HFF-Myc (cell line): ENCODE measurements at regions not wholly inside any gene's neighbourhood (a gene's known extent, or its start where the extent isn't known, plus 50 kb on each side); places are given as distances from the start of the nearest gene placed in this dataset.

ENCODE experiments used
- DNase-seq: peaks from one replicate; pipeline ENCODE4 v3.0.0-alpha.2; 2011; ENCODE audit warnings: low read depth; ENCODE audit errors: extremely low read depth
- H3K4me3 ChIP-seq: replicated peaks from 2 replicates; pipeline ENCODE4 v1.5.1; 2011; ENCODE audit warnings: low read depth, mild to moderate bottlenecking, control low read depth, low read length
- CTCF ChIP-seq: IDR thresholded peaks from 2 replicates; pipeline ENCODE4 v1.5.1; 2012; ENCODE audit warnings: mild to moderate bottlenecking, low read depth, low read length, control low read depth; ENCODE audit errors: missing control alignments

- H3K4me3 ChIP-seq, result no peak overlapping the region
- DNase-seq, result no peak
- no peak for TF ChIP-seq CTCF
Measured at GRCh38 chr14:98551028-98551427, 721.0 kb downstream of the BCL11B start.

- DNase-seq, result no peak
- TF ChIP-seq CTCF, result no peak
- H3K4me3 ChIP-seq, result no peak overlapping the region
Measured at GRCh38 chr14:98555440-98555839, 716.6 kb downstream of the BCL11B start.

- H3K4me3 ChIP-seq, result no peak overlapping the region
- no peak for TF ChIP-seq CTCF
- DNase-seq, result no peak
Measured at GRCh38 chr14:98564006-98564405, 708.0 kb downstream of the BCL11B start.

GRCh38 chr14:98564541-98564940, 707.5 kb downstream of the BCL11B start:
- no peak overlapping the region for H3K4me3 ChIP-seq
- no peak for DNase-seq
- no peak for TF ChIP-seq CTCF

GRCh38 chr14:98571104-98571503, 700.9 kb downstream of the BCL11B start:
- H3K4me3 ChIP-seq, result no peak overlapping the region
- no peak for DNase-seq
- TF ChIP-seq CTCF, result no peak

- no peak for DNase-seq
- TF ChIP-seq CTCF, result no peak
- no peak overlapping the region for H3K4me3 ChIP-seq
Measured at GRCh38 chr14:98573082-98573481, 698.9 kb downstream of the BCL11B start.

GRCh38 chr14:98576463-98576862, 695.5 kb downstream of the BCL11B start:
- no peak overlapping the region for H3K4me3 ChIP-seq
- no peak for DNase-seq
- no peak for TF ChIP-seq CTCF
